Hepatic stellate cell (primary cell): ENCODE measurements at regions not wholly inside any gene's neighbourhood (a gene's known extent, or its start where the extent isn't known, plus 50 kb on each side); places are given as distances from the start of the nearest gene placed in this dataset.
"Not testable (repeated sequence)": the region's sequence is repeated elsewhere in the genome, so short reads cannot be mapped to it uniquely, and the experiment has no call there.

ENCODE experiments used
- DNase-seq: peaks from one replicate; pipeline ENCODE4 v3.0.0; 2011; ENCODE audit warnings: low spot score

GRCh38 chr1:101550581-101550980 is 313.8 kb downstream of the S1PR1 start:
- no peak for DNase-seq

- no peak for DNase-seq
Observed at GRCh38 chr1:101566883-101567538, 330.2 kb downstream of the S1PR1 start.

GRCh38 chr1:101567582-101568189 is 330.9 kb downstream of the S1PR1 start:
- DNase-seq: peak; percentile 1

GRCh38 chr1:101587741-101588140 is 350.9 kb downstream of the S1PR1 start:
- DNase-seq: no peak

- no peak for DNase-seq
Observed at GRCh38 chr1:101588677-101589076, 351.9 kb downstream of the S1PR1 start.

GRCh38 chr1:101592845-101593244 is 356.0 kb downstream of the S1PR1 start:
- DNase-seq: no peak

- no peak for DNase-seq
Observed at GRCh38 chr1:101595881-101596374, 359.1 kb downstream of the S1PR1 start.

- not testable (repeated sequence) for DNase-seq
Observed at GRCh38 chr1:101600615-101601014, 363.8 kb downstream of the S1PR1 start.

GRCh38 chr1:101603726-101604125 is 366.9 kb downstream of the S1PR1 start:
- DNase-seq: no peak

- no peak for DNase-seq
Observed at GRCh38 chr1:101605878-101606277, 369.1 kb downstream of the S1PR1 start.

- DNase-seq: no peak
Observed at GRCh38 chr1:101613546-101613945, 376.7 kb downstream of the S1PR1 start.

GRCh38 chr1:101618900-101619299 is 377.8 kb downstream of the OLFM3 start:
- no peak for DNase-seq

GRCh38 chr1:101632548-101633272 is 364.0 kb downstream of the OLFM3 start:
- no peak for DNase-seq

- DNase-seq: no peak
Observed at GRCh38 chr1:101645810-101646209, 350.9 kb downstream of the OLFM3 start.

GRCh38 chr1:101652484-101652883 is 344.2 kb downstream of the OLFM3 start:
- no peak for DNase-seq

- no peak for DNase-seq
Observed at GRCh38 chr1:101653482-101653946, 343.2 kb downstream of the OLFM3 start.

- DNase-seq: no peak
Observed at GRCh38 chr1:101664726-101665125, 332.0 kb downstream of the OLFM3 start.

- DNase-seq: no peak
Observed at GRCh38 chr1:101667761-101668160, 329.0 kb downstream of the OLFM3 start.

GRCh38 chr1:101683136-101683535 is 313.6 kb downstream of the OLFM3 start:
- no peak for DNase-seq

- no peak for DNase-seq
Observed at GRCh38 chr1:101683561-101683960, 313.2 kb downstream of the OLFM3 start.

- no peak for DNase-seq
Observed at GRCh38 chr1:101697072-101697471, 299.7 kb downstream of the OLFM3 start.

- DNase-seq: no peak
Observed at GRCh38 chr1:101698681-101699080, 298.0 kb downstream of the OLFM3 start.

- DNase-seq: no peak
Observed at GRCh38 chr1:101704895-101705294, 291.8 kb downstream of the OLFM3 start.
